GM18502 (cell line): ENCODE measurements at regions not wholly inside any gene's neighbourhood (a gene's known extent, or its start where the extent isn't known, plus 50 kb on each side); places are given as distances from the start of the nearest gene placed in this dataset.
"Not testable (repeated sequence)": the region's sequence is repeated elsewhere in the genome, so short reads cannot be mapped to it uniquely, and the experiment has no call there.

Source experiments
- ATAC-seq: cut with Tn5 transposase; IDR thresholded peaks from one replicate; pipeline ENCODE4 v1.9.1; 2021; ENCODE audit warnings: mild to moderate bottlenecking; ENCODE audit not compliant: unreplicated experiment, poor library complexity

DNA sequence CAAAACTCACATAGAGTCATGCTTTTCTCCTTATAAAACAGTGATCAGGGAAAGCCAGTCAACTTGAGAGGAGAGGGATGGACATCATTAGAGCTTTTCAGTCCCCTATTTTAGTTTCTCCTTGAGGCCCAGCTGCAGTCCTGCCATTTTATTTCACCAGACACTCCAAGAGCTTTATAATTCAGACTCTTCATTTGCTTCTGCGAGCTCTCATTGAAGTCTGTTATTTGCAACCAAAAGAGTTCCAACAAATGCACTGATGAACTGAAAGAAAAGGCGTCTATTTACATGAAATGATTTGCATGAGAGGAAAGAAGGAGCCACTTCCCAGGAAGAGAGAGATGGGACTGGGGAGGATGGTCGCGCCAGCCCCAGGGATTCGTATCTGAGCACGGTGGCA, 86.8 kb downstream of the NDUFA12 start:
- ATAC-seq: no peak

- ATAC-seq: no peak
Measured at GRCh38 chr12:94909663-94910062, 93.8 kb downstream of the NDUFA12 start.

GRCh38 chr12:94905749-94906148, 97.7 kb downstream of the NDUFA12 start:
- ATAC-seq: not testable (repeated sequence)

- ATAC-seq: no peak
Measured at GRCh38 chr12:94900496-94900895, 103.0 kb downstream of the NDUFA12 start.

- ATAC-seq: no peak
Measured at GRCh38 chr12:94898388-94898787, 105.1 kb downstream of the NDUFA12 start.

- ATAC-seq: no peak
Measured at GRCh38 chr12:94892544-94893267, 110.8 kb downstream of the NDUFA12 start.

DNA sequence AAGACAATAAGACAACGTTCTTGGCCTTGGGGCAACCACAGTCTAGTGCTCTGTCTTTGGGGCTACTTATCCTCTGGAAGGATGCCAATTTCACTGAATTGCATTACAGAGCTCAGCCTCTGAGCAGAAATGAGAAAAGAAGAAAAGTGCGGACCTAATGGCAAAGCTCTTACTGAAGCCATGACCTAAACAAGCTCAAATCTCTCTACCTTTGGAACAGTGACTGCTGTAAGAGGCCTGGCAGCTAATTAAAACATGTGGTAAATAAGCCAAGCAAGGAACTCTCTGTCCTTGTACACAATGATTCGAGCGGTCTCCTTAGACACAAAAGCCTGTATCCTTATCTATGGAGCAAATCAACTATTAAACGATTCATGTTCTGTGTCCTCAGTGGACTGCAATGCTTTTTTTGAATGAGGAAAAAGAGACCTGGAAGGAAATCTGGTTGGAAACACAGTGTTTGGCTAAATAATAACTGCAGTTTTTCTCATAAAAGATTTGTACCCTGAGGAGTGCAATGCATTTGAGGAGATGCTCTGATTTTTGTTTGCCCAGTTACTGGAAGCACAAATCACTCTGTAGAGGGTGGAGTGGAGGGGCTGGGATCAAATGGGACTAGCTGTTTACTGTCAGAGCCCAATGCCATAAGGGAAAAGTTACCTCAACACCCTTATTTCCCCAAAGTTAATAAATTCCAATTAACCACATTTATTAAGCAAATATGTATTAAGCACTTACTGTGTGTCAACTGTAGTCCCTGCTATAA, 113.9 kb downstream of the NDUFA12 start:
- ATAC-seq: no peak

- ATAC-seq: no peak
Measured at GRCh38 chr12:94879542-94879941, 124.0 kb downstream of the NDUFA12 start.

DNA sequence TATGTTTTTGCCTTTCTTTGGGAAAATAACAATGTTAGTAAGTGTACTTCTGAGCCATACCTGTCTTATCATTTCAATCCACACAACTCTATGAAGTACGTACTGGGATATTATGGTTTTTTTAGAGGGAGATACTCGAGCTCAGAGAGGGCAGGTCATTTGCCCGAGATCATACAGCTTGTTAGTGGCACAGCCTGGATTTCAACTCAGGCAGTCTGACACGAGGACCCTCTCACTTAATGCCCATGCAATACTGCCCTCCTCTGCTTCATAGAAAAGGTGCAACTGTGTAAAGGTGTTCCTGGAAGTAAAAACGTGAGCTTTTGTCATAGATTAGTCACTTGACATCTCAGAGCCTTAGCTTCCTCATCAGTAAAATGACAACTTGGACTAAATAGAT, 128.0 kb downstream of the NDUFA12 start:
- peak; percentile 51 for ATAC-seq

DNA sequence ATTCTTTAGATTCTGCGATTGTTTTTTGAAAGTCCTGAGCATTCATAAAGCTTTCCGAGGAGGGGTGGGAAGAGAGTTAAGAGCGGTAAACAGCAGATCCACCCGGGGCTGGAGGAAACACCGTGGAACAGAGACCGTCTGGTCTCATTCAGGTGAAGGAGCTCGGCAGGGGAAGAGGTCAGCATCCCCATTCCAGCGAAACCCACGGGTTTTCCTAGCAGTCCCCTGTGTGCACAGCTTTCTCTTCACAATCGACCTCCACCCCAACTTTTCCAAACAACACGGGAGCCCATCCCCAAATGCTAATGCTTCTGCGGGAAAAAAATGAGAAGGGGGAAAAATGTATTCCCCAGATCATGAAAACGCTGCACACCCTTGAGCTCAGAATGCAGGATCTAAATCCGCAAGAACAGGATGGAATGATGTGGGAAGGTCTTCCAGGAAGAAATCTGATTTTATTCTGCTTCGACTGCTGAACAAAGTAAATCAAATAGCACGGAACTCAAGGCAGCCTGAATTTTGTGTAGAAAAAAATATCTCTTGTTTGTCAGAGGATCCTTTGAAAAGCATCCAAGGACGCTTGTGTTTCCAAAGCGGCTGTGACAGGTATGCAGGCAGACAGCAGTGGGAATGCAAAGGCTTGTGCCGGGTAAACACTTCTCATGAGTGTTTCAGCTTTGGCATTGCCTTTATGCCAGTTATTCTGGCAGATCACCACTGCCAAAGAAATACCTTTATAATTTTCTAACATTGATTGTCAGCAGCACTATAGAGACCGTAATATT, 128.8 kb downstream of the NDUFA12 start:
- no peak for ATAC-seq

DNA sequence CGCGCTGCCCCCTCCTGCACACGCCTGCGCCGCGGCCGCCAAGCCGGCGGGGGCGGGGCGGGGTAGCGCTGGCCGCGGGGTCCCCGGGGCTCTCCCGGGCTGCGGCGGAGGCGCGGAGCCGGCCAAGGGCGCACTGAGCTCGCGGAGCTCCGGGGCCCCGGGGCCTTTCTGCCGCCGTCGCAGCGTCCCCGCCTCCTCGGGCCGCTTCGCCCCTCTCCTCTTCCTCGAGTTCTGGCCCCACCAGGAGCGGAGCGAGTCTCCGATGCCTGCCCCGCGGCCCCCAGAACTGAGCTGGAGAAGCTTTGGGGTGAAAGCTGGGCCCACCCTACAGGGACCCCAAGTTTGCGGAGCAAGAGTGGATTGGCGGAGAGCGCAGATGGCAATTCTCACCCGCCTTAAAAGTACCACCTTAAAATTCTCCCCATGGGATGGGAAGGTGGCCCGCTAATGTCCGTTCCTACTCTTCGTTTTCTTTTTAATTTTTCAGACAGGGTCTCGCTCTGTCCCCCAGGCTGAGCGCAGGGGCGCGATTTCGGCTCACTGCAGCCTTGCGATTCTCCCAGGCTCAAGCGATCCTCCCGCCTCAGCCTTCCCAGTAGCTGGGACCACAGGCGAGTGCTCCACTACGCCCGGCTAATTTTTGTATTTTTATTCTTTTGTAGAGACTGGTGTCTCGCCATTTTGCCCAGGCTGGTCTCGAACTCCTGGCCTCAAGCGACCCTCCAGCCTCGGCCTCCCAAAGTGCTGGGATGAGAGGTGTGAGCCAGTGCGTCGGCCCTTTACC, 129.6 kb downstream of the NDUFA12 start:
- no peak for ATAC-seq

- peak; percentile 78 for ATAC-seq
Measured at GRCh38 chr12:94872971-94873733, 130.3 kb downstream of the NDUFA12 start.

DNA sequence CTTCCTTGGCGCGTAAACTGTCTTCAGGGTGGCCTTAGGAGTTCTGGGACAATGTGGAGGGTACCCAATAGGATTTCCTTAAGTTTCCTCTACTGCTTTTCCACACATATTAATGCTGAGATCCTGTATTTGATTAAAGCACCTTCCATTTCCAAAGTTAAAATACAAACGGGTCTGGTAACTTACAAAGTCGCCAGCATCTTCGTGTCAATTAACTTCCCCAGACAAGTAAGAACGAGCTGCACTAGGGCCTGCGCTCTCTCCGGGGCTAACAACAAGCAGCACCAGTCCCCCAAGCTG, 130.9 kb downstream of the NDUFA12 start:
- ATAC-seq: peak; percentile 19

DNA sequence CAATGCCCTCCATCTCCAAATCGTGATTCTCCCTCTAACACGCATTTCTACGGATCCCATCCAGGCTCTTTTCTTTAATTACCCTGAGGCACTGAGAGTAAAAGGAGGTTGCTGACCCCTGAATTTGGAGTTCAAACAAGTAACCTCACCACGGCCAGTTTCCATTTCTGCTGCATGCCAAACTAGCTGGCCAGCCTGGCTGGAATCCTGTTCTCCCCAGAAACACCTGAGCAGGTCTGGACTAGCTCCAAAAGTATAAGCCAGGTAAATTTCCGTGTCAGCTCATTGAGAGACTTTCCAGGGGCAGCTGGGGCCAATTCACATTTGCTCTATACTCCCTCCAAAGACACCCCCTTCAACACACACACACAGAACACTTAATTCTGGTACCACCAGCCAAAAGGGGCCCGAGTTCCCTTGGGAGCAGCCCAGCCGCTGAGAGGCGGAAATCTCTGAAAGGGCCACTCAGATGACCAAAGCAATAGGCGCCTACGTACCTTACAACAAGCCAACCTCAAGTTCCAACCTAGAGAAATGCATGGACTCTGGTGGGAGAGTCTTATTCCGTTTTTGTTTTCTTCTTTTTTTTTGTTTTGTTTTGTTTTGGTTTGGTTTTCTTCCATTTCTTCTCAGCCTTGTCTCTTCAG, 131.4 kb downstream of the NDUFA12 start:
- ATAC-seq: no peak

- ATAC-seq: no peak
Measured at GRCh38 chr12:94870511-94870910, 133.0 kb downstream of the NDUFA12 start.

DNA sequence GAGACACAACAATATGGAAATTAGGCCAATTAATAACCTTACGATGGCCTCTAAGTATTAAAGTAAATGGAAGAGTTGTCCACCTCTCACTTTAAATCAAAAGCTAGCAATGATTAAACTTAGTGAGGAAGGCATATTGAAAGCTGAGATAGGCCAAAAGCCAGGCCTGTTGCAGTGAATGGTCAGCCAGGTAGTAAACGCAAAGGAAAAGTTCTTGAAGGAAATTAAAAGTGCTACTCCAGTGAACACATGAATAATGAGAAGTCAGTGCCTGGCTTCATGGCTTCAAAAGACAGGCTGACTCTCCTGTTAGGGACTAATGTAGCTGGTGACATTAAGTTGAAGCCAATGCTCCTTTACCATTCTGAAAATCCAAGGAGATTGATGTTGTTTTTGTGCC, 135.3 kb downstream of the NDUFA12 start:
- ATAC-seq: no peak

- no peak for ATAC-seq
Measured at GRCh38 chr12:94867066-94867855, 136.2 kb downstream of the NDUFA12 start.

DNA sequence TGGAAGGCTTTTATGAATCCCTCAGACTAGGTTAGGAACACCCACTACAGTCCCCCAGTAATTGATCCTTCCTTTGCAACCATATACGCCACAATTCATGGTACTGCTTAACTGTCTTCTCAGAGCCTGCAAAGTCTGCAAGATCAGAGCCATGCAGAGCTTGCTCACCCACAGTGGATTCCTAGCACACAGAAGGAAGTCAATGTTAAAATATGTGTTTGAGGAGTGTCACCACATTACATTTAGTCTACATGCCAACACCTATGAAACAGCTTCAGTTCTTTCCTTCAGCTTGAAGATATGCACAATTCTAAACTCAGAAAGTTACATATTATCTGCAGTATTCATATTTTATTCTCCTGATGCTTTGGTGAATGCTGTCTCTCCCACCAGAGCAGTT, 138.5 kb downstream of the NDUFA12 start:
- no peak for ATAC-seq
